ENCODE measurements at regions not wholly inside any gene's neighbourhood (a gene's known extent, or its start where the extent isn't known, plus 50 kb on each side); places are given as distances from the start of the nearest gene placed in this dataset.

DNA sequence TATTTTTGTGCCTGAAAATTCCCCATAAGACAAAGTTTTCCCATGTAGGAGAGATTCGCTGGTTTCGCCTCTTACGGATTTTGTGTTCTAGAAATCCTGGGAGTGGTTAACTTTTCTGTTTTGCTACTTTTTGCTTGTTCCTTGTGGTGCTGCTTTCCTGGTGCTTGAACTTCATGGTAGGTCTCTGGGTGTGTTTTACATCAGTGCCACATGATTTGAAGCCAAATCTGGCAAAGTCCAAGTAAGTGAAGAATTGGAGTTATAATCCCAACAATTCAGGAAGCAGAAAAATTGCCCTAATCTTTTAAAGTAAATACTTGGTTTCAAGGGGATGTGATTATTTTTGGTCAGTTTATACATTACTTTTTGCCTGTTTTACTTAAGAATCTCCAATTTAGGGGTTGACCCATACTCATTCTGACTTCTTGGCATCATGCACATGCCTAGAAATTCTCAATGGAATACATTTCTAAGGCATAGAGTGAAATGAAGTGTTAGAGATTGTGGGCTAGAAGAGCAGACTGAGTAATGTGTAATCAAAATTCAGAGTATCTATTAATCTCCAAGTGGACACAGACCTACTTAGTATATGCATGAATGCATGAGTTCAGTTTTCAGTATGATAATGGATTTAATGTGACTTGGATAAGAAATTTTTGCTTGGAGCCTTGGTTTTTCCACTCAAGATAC is 189.7 kb downstream of the CSNK1G3 start:
- Histone ChIP-seq H3K4me3 (ENCODE audit: extremely low read depth in 1 of 4, insufficient read depth in 2 of 4, low read depth in 3 of 4, low read length in 4 of 4) (no peak overlapping the region), H3K23me2 (ENCODE audit: low read depth, low read length) (no peaks in the 10 kb centered on the region), H2BK15ac (ENCODE audit: low read length) (no peak overlapping the region), H4K5ac (ENCODE audit: insufficient read length, low read depth, low read length) (no peak overlapping the region), H3K4me2 (ENCODE audit: insufficient read depth in 1 of 2, low read depth in 2 of 2, low read length in 2 of 2) (no peak overlapping the region), H2BK12ac (ENCODE audit: low read depth, low read length) (no peak overlapping the region), H2AFZ (ENCODE audit: low read length) (no peak overlapping the region), H3K56ac (replicated peaks; ENCODE audit: insufficient read length, low read depth, low read length) (no peak overlapping the region), H2BK120ac (replicated peaks; ENCODE audit: low read depth, low read length) (no peak overlapping the region), H3K23ac (ENCODE audit: insufficient read length) (no peak overlapping the region), H2BK5ac (ENCODE audit: low read depth, low read length) (no peak overlapping the region), H4K8ac (ENCODE audit: extremely low read depth, insufficient read depth, low read length) (no peak overlapping the region), H4K20me1 (replicated peaks in 1 of 2; ENCODE audit: control insufficient read depth in 1 of 2, insufficient read depth in 2 of 2, low read length in 2 of 2) (no peaks in the 10 kb centered on the region), H3K4me1 (replicated peaks in 1 of 4; ENCODE audit: control insufficient read depth in 3 of 4, insufficient read depth in 4 of 4, low read length in 3 of 4) (no peaks in the 10 kb centered on the region), H3K18ac (ENCODE audit: extremely low read depth, low read length) (no peak overlapping the region), H3K27ac (ENCODE audit: low read depth, low read length) (no peak overlapping the region), H3K36me3 (ENCODE audit: control insufficient read depth in 2 of 4, insufficient read depth in 4 of 4, low read length in 3 of 4) (no peaks in the 10 kb centered on the region), H2AK5ac (ENCODE audit: low read depth, low read length) (no peak overlapping the region), H3K9ac (replicated peaks in 1 of 4; ENCODE audit: extremely low read depth in 1 of 4, low read depth in 3 of 4, low read length in 3 of 4) (no peak overlapping the region), H3K79me1 (ENCODE audit: low read depth, low read length) (no peaks in the 10 kb centered on the region), H2BK20ac (ENCODE audit: low read length) (no peak overlapping the region), H3K79me2 (ENCODE audit: control insufficient read depth in 1 of 2, insufficient read depth in 2 of 2, low read length in 2 of 2) (no peaks in the 10 kb centered on the region), H3K4ac (replicated peaks; ENCODE audit: insufficient read length, low read depth, low read length) (no peak overlapping the region), H3K14ac (ENCODE audit: insufficient read length) (no peak overlapping the region), H4K91ac (replicated peaks; ENCODE audit: insufficient read length, low read length) (no peak overlapping the region), H3K27me3 (replicated peaks in 1 of 4; ENCODE audit: control insufficient read depth in 3 of 4, extremely low read depth in 1 of 4, insufficient read depth in 3 of 4, low read length in 3 of 4) (no peaks in the 10 kb centered on the region), H3K9me3 (ENCODE audit: insufficient read depth in 2 of 2, low read depth in 1 of 2, low read length in 1 of 2) (no peaks in the 10 kb centered on the region; a peak in 1 of 4 replicates)
- FAIRE-seq (no peak), DNase-seq (ENCODE audit: low read depth in 1 of 2, low spot score in 2 of 2) (no peak)
- WGBS, 2 experiments (ENCODE audit: extremely low coverage in 1 of 2, insufficient coverage in 1 of 2, insufficient read length in 1 of 2, insufficient replicate concordance in 2 of 2, low coverage in 1 of 2, low lambda C conversion rate in 2 of 2, missing lambda C conversion rate in 1 of 2): 90% methylated on average over 3 of the region's 3 CpGs; no CpG with 5 or more reads in 1 of the 2 experiments
- CTCF ChIA-PET (ENCODE audit: partially characterized antibody): no interaction called here
- POLR2A ChIA-PET (ENCODE audit: partially characterized antibody): no interaction called here
- TF ChIP-seq JUND (IDR thresholded peaks at IDR 0.05; ENCODE audit: low read length) (no peak), TAF7 (optimal IDR thresholded peaks at IDR 0.05; ENCODE audit: borderline replicate concordance, low read depth, low read length) (no peak), SP1 (IDR thresholded peaks at IDR 0.05; ENCODE audit: low read depth, low read length) (no peak), FOSL1 (IDR thresholded peaks at IDR 0.05; ENCODE audit: insufficient read depth, low read depth, low read length) (no peak), BACH1 (IDR thresholded peaks at IDR 0.05; ENCODE audit: low read length) (no peak), CREB1 (IDR thresholded peaks at IDR 0.05) (no peak), EGR1 (IDR thresholded peaks at IDR 0.05; ENCODE audit: borderline replicate concordance, low read depth, low read length) (no peak), SAP30 (IDR thresholded peaks at IDR 0.05; ENCODE audit: insufficient read depth, insufficient replicate concordance, low read length) (no peak), RFX5 (IDR thresholded peaks at IDR 0.05; ENCODE audit: borderline replicate concordance, low read depth, low read length) (no peak), TEAD4 (IDR thresholded peaks at IDR 0.05; ENCODE audit: low read depth, low read length) (no peak), SIRT6 (IDR thresholded peaks at IDR 0.05; ENCODE audit: low read length) (no peak), SP2 (IDR thresholded peaks at IDR 0.05; ENCODE audit: low read length) (no peak), CBX5 (IDR thresholded peaks at IDR 0.05; ENCODE audit: low read depth, low read length) (no peak), RXRA (IDR thresholded peaks at IDR 0.05; ENCODE audit: insufficient read depth, low read depth, low read length) (no peak), SUZ12 (IDR thresholded peaks at IDR 0.05; ENCODE audit: low read length) (no peak)

Measured in H1 (cell line).